GM21825 (cell line): ENCODE measurements at regions not wholly inside any gene's neighbourhood (a gene's known extent, or its start where the extent isn't known, plus 50 kb on each side); places are given as distances from the start of the nearest gene placed in this dataset.
"Not testable (repeated sequence)": the region's sequence is repeated elsewhere in the genome, so short reads cannot be mapped to it uniquely, and the experiment has no call there.

Source experiments
- ATAC-seq: cut with Tn5 transposase; IDR thresholded peaks from one replicate; pipeline ENCODE4 v1.9.1; 2021; ENCODE audit warnings: mild to moderate bottlenecking, moderate library complexity; ENCODE audit not compliant: unreplicated experiment

- no peak for ATAC-seq
Observed at GRCh38 chr6:14582749-14583148, 465.2 kb downstream of the CD83 start.

- ATAC-seq = no peak
Observed at GRCh38 chr6:14583826-14584225, 466.3 kb downstream of the CD83 start.

GRCh38 chr6:14584450-14584849, 466.9 kb downstream of the CD83 start:
- ATAC-seq = no peak

- ATAC-seq = no peak
Observed at GRCh38 chr6:14585689-14586088, 468.1 kb downstream of the CD83 start.

GRCh38 chr6:14589175-14589574, 471.6 kb downstream of the CD83 start:
- no peak for ATAC-seq

- ATAC-seq = no peak
Observed at GRCh38 chr6:14590586-14590985, 473.0 kb downstream of the CD83 start.

- no peak for ATAC-seq
Observed at GRCh38 chr6:14591998-14592397, 474.4 kb downstream of the CD83 start.

GRCh38 chr6:14593286-14593685, 475.7 kb downstream of the CD83 start:
- ATAC-seq = no peak

GRCh38 chr6:14595751-14596150, 478.2 kb downstream of the CD83 start:
- ATAC-seq = no peak

GRCh38 chr6:14596410-14596809, 478.8 kb downstream of the CD83 start:
- no peak for ATAC-seq

- ATAC-seq = no peak
Observed at GRCh38 chr6:14597090-14597489, 479.5 kb downstream of the CD83 start.

GRCh38 chr6:14598017-14598864, 480.7 kb downstream of the CD83 start:
- ATAC-seq = no peak

GRCh38 chr6:14600306-14600705, 482.7 kb downstream of the CD83 start:
- not testable (repeated sequence) for ATAC-seq

GRCh38 chr6:14601490-14601889, 483.9 kb downstream of the CD83 start:
- no peak for ATAC-seq

GRCh38 chr6:14606353-14606752, 488.8 kb downstream of the CD83 start:
- ATAC-seq = no peak

GRCh38 chr6:14610141-14610540, 492.6 kb downstream of the CD83 start:
- no peak for ATAC-seq

- no peak for ATAC-seq
Observed at GRCh38 chr6:14612016-14612980, 494.7 kb downstream of the CD83 start.

GRCh38 chr6:14614631-14615030, 497.1 kb downstream of the CD83 start:
- no peak for ATAC-seq

- ATAC-seq = no peak
Observed at GRCh38 chr6:14616656-14617055, 499.1 kb downstream of the CD83 start.

- no peak for ATAC-seq
Observed at GRCh38 chr6:14618759-14619418, 501.3 kb downstream of the CD83 start.

GRCh38 chr6:14619419-14619781, 501.8 kb downstream of the CD83 start:
- no peak for ATAC-seq
